Right hindlimb (tissue), 1 donor: ENCODE measurements at regions not wholly inside any gene's neighbourhood (a gene's known extent, or its start where the extent isn't known, plus 50 kb on each side); places are given as distances from the start of the nearest gene placed in this dataset.
"Not testable (repeated sequence)": the region's sequence is repeated elsewhere in the genome, so short reads cannot be mapped to it uniquely, and the experiment has no call there.

Source experiments
- DNase-seq: peaks from one replicate; pipeline ENCODE4 v3.0.0-alpha.2; 2018

DNA sequence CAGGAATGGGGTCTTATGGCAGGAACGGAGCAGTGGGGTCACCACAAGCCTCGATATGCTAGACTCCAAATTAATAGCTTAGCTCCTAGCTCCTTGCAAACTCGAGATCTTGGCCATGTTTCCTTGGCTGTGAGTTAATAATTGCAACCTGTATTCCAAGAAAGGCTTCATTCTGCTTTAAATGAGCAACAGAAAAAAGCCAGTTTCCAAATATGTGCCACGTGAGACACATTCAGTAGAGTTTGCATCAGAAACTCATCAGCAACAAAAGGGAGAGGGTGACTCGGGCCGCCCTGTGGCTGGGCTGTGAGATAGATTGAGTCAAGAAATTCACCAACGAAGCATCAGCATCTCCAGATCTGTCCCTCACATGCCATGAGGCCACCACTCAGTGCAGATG lies 112.0 kb downstream of the NPTX2 start:
- no peak for DNase-seq

GRCh38 chr7:98730326-98730725 lies 113.2 kb downstream of the NPTX2 start:
- DNase-seq: no peak

GRCh38 chr7:98731651-98732050 lies 114.6 kb downstream of the NPTX2 start:
- no peak for DNase-seq

GRCh38 chr7:98733036-98733435 lies 116.0 kb downstream of the NPTX2 start:
- DNase-seq: no peak

- no peak for DNase-seq
Observed at GRCh38 chr7:98735801-98736200, 118.7 kb downstream of the NPTX2 start.

DNA sequence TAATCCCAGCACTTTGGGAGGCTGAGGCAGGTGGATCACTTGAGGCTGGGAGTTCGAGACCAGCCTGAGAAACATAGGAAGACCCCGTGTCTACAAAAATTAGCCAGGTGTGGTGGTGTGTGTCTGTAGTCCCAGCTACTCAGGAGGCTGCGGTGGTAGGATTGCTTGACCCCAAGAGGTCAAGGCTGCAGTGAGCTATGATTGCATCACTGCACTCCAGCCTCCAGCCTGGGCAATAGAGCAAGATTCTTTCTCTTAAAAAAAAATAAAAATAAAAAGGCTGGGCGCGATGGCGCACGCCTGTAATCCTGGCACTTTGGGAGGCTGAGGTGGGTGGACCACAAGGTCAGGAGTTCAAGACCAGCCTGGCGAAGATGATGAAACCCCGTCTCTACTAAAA lies 119.4 kb downstream of the NPTX2 start:
- not testable (repeated sequence) for DNase-seq

GRCh38 chr7:98737176-98737575 lies 120.1 kb downstream of the NPTX2 start:
- no peak for DNase-seq

DNA sequence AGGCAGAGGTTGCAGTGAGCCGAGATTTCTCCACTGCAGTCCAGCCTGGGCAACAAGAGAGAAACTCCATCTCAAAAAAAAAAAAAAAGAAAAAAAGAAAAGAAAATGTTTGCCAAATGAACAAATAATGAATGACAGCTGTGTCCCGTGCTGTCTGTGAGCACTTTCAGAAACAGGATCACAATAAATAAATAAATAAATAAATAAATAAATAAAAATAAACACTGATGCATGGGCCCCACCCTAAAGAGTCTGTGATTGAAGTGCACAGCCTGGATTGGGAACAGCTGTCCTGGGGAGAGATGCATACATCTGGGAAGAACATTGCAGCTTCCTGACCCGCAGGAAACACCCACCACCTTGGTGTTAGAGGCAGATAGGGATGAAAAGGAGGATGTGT lies 123.6 kb downstream of the NPTX2 start:
- DNase-seq: no peak

- peak; percentile 49 for DNase-seq
Observed at GRCh38 chr7:98745722-98746318, 124.0 kb downstream of the TMEM130 start.

DNA sequence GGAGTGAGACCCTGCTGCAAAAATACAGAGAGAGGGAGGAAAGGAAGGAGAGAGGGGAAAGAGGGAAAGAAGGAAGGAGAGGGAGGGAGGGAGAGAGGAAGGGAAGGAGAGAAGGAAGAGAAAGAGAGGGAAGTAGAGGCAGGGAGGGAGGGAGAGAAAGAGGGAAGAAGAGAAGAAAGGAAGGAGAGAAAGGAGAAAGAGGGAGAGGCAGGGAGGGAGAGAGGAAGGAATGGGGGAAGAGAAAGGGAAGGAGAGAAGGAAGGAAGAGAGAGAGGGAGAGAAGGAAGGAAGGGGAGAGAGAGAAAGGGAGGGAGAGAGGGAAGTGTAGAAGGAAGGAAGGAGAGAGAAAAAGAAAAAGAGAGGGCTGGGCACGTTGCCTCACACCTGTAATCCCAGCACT lies 121.7 kb downstream of the TMEM130 start:
- DNase-seq: no peak

GRCh38 chr7:98753176-98753575 lies 116.6 kb downstream of the TMEM130 start:
- no peak for DNase-seq

GRCh38 chr7:98753989-98754479 lies 115.8 kb downstream of the TMEM130 start:
- DNase-seq: no peak

DNA sequence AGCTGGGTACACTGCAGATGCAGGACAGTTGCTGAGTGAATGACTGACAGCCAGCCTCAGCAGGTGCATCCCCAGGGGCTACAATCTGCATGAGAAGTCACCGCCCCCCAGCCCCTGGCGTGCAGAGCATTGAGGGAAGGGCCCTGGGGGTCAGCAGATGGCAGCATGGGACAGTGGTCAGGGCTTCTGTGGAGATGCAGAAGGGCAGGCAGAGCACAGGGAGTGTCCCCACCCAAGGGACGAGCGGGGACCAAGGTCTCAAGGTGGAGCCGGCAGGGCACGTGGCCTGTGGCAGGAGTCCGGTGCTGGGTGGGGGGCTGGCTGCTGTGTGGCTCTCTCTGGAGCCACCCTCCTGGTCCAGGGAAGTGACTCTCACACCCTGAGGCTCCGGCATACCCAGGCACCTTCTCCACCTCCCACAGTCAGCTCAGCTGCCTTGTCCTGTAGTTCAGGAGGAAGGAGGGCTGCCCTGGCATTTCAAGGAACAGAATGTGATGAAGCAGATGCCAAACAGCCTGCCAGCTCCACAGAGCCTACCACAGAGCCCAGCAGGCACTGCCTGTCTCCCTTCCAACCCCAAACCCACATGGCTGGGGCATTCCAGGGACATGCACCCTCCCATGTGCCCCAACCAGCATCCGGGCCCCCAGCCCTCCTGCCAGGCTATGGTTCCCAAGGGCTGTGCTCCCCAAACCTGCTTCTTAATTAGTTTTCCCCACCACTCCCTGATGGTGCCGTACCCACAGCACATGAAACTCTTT lies 114.5 kb downstream of the TMEM130 start:
- no peak for DNase-seq

GRCh38 chr7:98758157-98758556 lies 111.7 kb downstream of the TMEM130 start:
- DNase-seq: no peak

DNA sequence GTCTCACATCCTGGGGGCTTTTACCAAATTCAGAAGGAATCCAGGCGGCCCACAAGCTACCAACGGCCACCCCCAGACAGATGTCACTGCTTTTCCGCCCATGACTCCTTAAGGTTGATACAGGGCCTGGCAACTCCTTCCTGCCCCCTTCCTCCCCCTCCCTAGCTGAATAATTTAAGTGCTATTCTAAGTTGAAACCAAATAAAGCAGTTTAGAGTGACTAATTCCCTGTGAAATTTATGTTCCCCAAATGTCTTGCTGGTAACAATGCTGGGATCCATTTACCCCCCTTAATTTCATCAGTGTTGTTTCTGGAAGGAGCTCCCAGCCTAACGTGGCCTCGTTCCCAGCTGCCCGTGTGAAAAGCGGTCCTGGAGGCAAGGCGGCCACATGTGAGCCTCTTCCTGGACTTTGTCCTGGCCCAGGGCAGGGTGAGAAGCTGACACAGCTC lies 109.6 kb downstream of the TMEM130 start:
- no peak for DNase-seq

GRCh38 chr7:98761225-98761624 lies 108.6 kb downstream of the TMEM130 start:
- no peak for DNase-seq

GRCh38 chr7:98762620-98763019 lies 107.2 kb downstream of the TMEM130 start:
- no peak for DNase-seq

DNA sequence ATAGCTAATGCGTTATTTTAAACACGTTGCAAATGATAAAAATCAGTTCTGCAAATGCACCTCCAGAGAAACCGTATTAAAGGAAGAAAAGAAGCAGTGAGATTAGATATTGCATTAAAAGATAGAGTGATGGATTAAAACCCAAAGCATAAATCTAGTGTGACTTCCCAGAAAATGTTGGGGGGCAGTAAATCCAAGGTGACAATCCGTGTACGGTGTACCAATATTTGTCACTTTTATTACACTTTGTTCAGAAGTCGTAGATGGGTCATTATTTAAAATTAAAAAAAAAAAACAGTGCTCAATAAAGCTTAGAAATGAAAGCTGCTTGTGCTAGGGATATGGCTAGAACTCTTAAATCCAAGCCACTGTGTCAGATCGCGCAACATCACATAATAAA lies 106.4 kb downstream of the TMEM130 start:
- DNase-seq: no peak

DNA sequence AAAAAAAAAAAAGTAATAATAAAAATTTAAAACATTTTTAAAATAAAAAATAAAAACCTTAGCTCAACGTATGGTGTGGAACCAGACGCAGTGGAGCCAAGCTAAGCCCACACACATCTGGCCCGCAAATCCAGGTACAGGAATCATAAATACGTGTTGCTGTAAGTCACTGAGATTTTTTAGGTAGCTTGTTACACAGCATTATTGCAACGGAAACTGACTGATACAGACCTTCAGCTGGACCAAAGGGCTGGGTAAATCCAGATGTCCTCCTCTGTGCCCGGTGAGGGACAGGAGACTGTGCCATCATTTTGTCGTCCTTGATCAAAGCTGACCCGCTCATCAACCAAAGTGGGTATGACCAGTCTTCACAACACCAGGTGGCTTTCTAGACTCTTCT lies 104.9 kb downstream of the TMEM130 start:
- DNase-seq: no peak

GRCh38 chr7:98770085-98770484 lies 99.7 kb downstream of the TMEM130 start:
- DNase-seq: not testable (repeated sequence)

- DNase-seq: peak; percentile 74
Observed at GRCh38 chr7:98771519-98771918, 98.3 kb downstream of the TMEM130 start.

GRCh38 chr7:98771941-98772603 lies 97.7 kb downstream of the TMEM130 start:
- no peak for DNase-seq

DNA sequence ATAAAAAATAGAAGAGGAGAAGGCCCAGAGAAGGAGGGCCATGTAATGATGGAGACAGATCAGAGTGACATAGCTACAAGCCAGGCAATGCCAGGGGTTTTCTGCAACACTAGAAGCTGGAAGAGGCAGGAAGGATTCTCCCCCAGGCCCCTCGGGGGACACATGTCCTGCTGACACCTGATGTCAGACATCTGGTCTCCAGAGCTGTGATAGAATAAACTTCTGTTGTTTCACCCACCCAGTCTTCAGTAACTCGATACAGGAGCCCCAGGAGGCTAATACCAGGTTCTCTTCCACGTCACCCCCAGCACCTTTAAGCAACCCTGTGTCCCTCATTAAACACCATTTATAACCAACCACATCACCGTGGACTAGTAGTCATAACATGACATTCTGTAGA lies 94.9 kb downstream of the TMEM130 start:
- DNase-seq: no peak

- DNase-seq: no peak
Observed at GRCh38 chr7:98777051-98777450, 92.8 kb downstream of the TMEM130 start.
